GM21447 (cell line): ENCODE measurements at regions not wholly inside any gene's neighbourhood (a gene's known extent, or its start where the extent isn't known, plus 50 kb on each side); places are given as distances from the start of the nearest gene placed in this dataset.

Experiments used
- ATAC-seq: cut with Tn5 transposase; IDR thresholded peaks from one replicate; pipeline ENCODE4 v1.9.1; 2021; ENCODE audit not compliant: unreplicated experiment

GRCh38 chr9:113646946-113647914 lies 183.7 kb downstream of the RGS3 start:
- ATAC-seq, result no peak

GRCh38 chr9:113648048-113648447 lies 184.5 kb downstream of the RGS3 start:
- no peak for ATAC-seq

- no peak for ATAC-seq
Observed at GRCh38 chr9:113648586-113648985, 185.1 kb downstream of the RGS3 start.

GRCh38 chr9:113649054-113649453 lies 185.5 kb downstream of the RGS3 start:
- no peak for ATAC-seq

- ATAC-seq, result no peak
Observed at GRCh38 chr9:113649855-113650206, 186.3 kb downstream of the RGS3 start.

GRCh38 chr9:113650207-113651131 lies 186.9 kb downstream of the RGS3 start:
- ATAC-seq, result no peak

- no peak for ATAC-seq
Observed at GRCh38 chr9:113651896-113652295, 188.4 kb downstream of the RGS3 start.

- ATAC-seq, result no peak
Observed at GRCh38 chr9:113652355-113653152, 189.0 kb downstream of the RGS3 start.

GRCh38 chr9:113653746-113654604 lies 190.4 kb downstream of the RGS3 start:
- ATAC-seq, result no peak

- ATAC-seq, result no peak
Observed at GRCh38 chr9:113654605-113655428, 191.3 kb downstream of the RGS3 start.

- no peak for ATAC-seq
Observed at GRCh38 chr9:113656771-113657670, 193.5 kb downstream of the RGS3 start.

GRCh38 chr9:113657765-113658544 lies 194.4 kb downstream of the RGS3 start:
- ATAC-seq, result peak; percentile 85

GRCh38 chr9:113658545-113658895 lies 195.0 kb downstream of the RGS3 start:
- no peak for ATAC-seq

GRCh38 chr9:113659039-113659438 lies 195.5 kb downstream of the RGS3 start:
- no peak for ATAC-seq

GRCh38 chr9:113659740-113660139 lies 196.2 kb downstream of the RGS3 start:
- ATAC-seq, result no peak

GRCh38 chr9:113660196-113660595 lies 196.7 kb downstream of the RGS3 start:
- no peak for ATAC-seq

GRCh38 chr9:113661074-113661473 lies 197.5 kb downstream of the RGS3 start:
- no peak for ATAC-seq
